Spleen (tissue), 11 donors: ENCODE measurements at regions not wholly inside any gene's neighbourhood (a gene's known extent, or its start where the extent isn't known, plus 50 kb on each side); places are given as distances from the start of the nearest gene placed in this dataset.

Source experiments
- DNase-seq: peaks from one replicate; pipeline ENCODE4 v3.0.0-alpha.2; 2020
- H3K27ac ChIP-seq, 8 donors: fragments of 200-600 bp; sonication (generic) in 7 of 8; 1 replicate in 4 of 8; 2 replicates in 4 of 8; pipeline versions ENCODE4 v1.5.0 to v1.8.0; 2016 to 2021; ENCODE audit warnings: inconsistent platforms in 4 of 8, mild to moderate bottlenecking in 4 of 8, moderate library complexity in 1 of 8
- H3K27me3 ChIP-seq, 7 donors: fragments of 200-600 bp; sonication (generic) in 6 of 7; replicated peaks in 1 of 7; 1 replicate in 4 of 7; 2 replicates in 3 of 7; pipeline versions ENCODE4 v1.5.0 to v1.8.0; 2016 to 2021; ENCODE audit warnings: inconsistent platforms in 3 of 7, mild to moderate bottlenecking in 1 of 7
- H3K36me3 ChIP-seq, 6 donors: fragments of 200-600 bp; sonication (generic) in 5 of 6; 1 replicate in 4 of 6; 2 replicates in 2 of 6; pipeline versions ENCODE4 v1.5.0 to v1.8.0; 2016 to 2021; ENCODE audit warnings: inconsistent platforms in 2 of 6
- H3K4me1 ChIP-seq, 6 donors: fragments of 200-600 bp; sonication (generic) in 5 of 6; 1 replicate in 3 of 6; 2 replicates in 3 of 6; pipeline versions ENCODE4 v1.5.0 to v1.8.0; 2016 to 2021; ENCODE audit warnings: inconsistent platforms in 3 of 6
- H3K4me3 ChIP-seq, 8 donors: fragments of 200-600 bp; sonication (generic) in 7 of 8; 1 replicate in 4 of 8; 2 replicates in 4 of 8; pipeline versions ENCODE4 v1.5.0 to v1.8.0; 2016 to 2021; ENCODE audit warnings: inconsistent platforms in 4 of 8, mild to moderate bottlenecking in 4 of 8, moderate library complexity in 2 of 8
- H3K9me3 ChIP-seq, 8 donors: fragments of 200-600 bp; sonication (generic) in 7 of 8; 1 replicate in 4 of 8; 2 replicates in 4 of 8; pipeline versions ENCODE4 v1.5.0 to v1.8.0; 2016 to 2021; ENCODE audit warnings: inconsistent platforms in 4 of 8
- CTCF ChIP-seq, 11 experiments: fragments of 200-600 bp in 7 of 11; fragments of 450-650 bp in 4 of 11; sonication (generic) in 4 of 11; IDR thresholded peaks in 8 of 11; conservative IDR thresholded peaks in 3 of 11; 1 replicate in 7 of 11; 2 replicates in 4 of 11; pipeline versions ENCODE4 v1.4.0 to v1.8.0; 2016 to 2021; ENCODE audit warnings: antibody characterized with exemption in 11 of 11, inconsistent platforms in 4 of 11, mild to moderate bottlenecking in 1 of 11
- POLR2A ChIP-seq, 3 donors: fragments of 450-650 bp; IDR thresholded peaks; one replicate each; pipeline ENCODE4 v1.5.1; 2017; ENCODE audit warnings: antibody characterized with exemption in 3 of 3, mild to moderate bottlenecking in 1 of 3
- POLR2AphosphoS5 ChIP-seq, 3 donors: sonication (generic); formaldehyde crosslinking; IDR thresholded peaks; one replicate each; pipeline ENCODE4 v1.5.1; 2017; ENCODE audit warnings: antibody characterized with exemption in 3 of 3
- WGBS, 5 donors: extraction: QIAGEN DNeasy Blood & Tissue Kit in 3 of 5; methylation state at CpG; one replicate each; pipeline versions ENCODE4 v1.1.5 to v1.1.7; 2013 to 2018; 5-methylcytosine and 5-hydroxymethylcytosine counted together
- intact Hi-C: fragments of 100-400 bp; cut with DNase I; formaldehyde crosslinking; loops from one replicate; pipeline ENCODE4 v1.15.0; 2023; ENCODE audit warnings: low total_unique reads
- donor health status: healthy with polysubstance abuse.
- donor health status: DM: no; HTN: no; CAD: no; lungs with moderate emphysema.
- donor health status: DM: no; HTN: no; CAD: no.
- donor health status: Bipolar disorder and iron deficiency.
- donor health status: healthy.
- donor health status: DM: no; HTN: no; CAD: no.
- donor health status: DM: yes; HTN: yes; CAD: no.

GRCh38 chr11:134667505-134667904, 255.5 kb upstream of the B3GAT1 start:
- H3K27ac ChIP-seq: no peak overlapping the region
- no peaks in the 10 kb centered on the region for H3K4me1 ChIP-seq
- intact Hi-C loops: no loop called here
- H3K27me3 ChIP-seq: peaks cover 0 to 56% (median 3%) of the 10 kb centered on the region in 7 donors
- WGBS, 5 donors: 71 to 77% (median 74%) methylated on average over 9 of the region's 9 CpGs
- H3K9me3 ChIP-seq: no peaks in the 10 kb centered on the region
- no peak for TF ChIP-seq CTCF (IDR thresholded peaks at IDR 0.05 in 8 of 11, conservative IDR thresholded peaks at IDR 0.05 in 3 of 11)
- no peak for TF ChIP-seq POLR2A (IDR thresholded peaks at IDR 0.05)
- TF ChIP-seq POLR2AphosphoS5 (IDR thresholded peaks at IDR 0.05): no peak
- no peaks in the 10 kb centered on the region for H3K36me3 ChIP-seq
- no peak overlapping the region for H3K4me3 ChIP-seq
- DNase-seq: peak; percentile 48

DNA sequence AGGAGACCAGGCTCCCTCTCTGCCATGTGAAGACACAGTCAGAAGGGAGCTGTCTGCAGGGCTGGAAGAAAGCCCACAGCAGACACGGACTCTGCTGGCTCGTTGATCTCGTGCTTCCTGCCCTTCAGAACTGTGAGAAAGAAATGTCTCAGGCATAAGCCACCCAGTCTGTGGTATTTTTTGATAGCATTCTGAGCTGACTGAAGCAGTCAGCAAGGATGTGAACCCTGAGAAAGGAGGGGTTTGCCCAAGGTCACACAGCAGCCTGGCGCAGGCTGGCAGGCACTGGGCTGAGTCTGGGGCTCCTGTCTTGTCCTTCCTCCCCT, 255.1 kb upstream of the B3GAT1 start:
- no peak overlapping the region for H3K4me3 ChIP-seq
- intact Hi-C loops: no loop called here
- TF ChIP-seq POLR2A (IDR thresholded peaks at IDR 0.05) (no peak), CTCF (IDR thresholded peaks at IDR 0.05 in 8 of 11, conservative IDR thresholded peaks at IDR 0.05 in 3 of 11) (no peak), POLR2AphosphoS5 (IDR thresholded peaks at IDR 0.05) (no peak)
- no peaks in the 10 kb centered on the region for H3K4me1 ChIP-seq
- peaks cover 0 to 56% (median 3%) of the 10 kb centered on the region in 7 donors for H3K27me3 ChIP-seq
- H3K9me3 ChIP-seq: no peaks in the 10 kb centered on the region
- 58 to 77% (median 69%) methylated on average over 4 of the region's 4 CpGs for WGBS, 5 donors
- no peaks in the 10 kb centered on the region for H3K36me3 ChIP-seq
- H3K27ac ChIP-seq: no peak overlapping the region
- DNase-seq: no peak

- TF ChIP-seq POLR2A (IDR thresholded peaks at IDR 0.05): no peak
- no peak for TF ChIP-seq POLR2AphosphoS5 (IDR thresholded peaks at IDR 0.05)
- no peak for TF ChIP-seq CTCF (IDR thresholded peaks at IDR 0.05 in 8 of 11, conservative IDR thresholded peaks at IDR 0.05 in 3 of 11)
- Histone ChIP-seq H3K27ac (no peak overlapping the region), H3K4me3 (no peak overlapping the region), H3K9me3 (no peaks in the 10 kb centered on the region), H3K36me3 (no peaks in the 10 kb centered on the region), H3K27me3 (peaks cover 0 to 51% (median 3%) of the 10 kb centered on the region in 7 donors), H3K4me1 (no peaks in the 10 kb centered on the region)
- 83 to 87% (median 85%) methylated on average over 12 to 13 of the region's 13 CpGs for WGBS, 5 donors
- intact Hi-C loops: no loop called here
- DNase-seq: no peak
Measured at GRCh38 chr11:134666273-134667174, 254.5 kb upstream of the B3GAT1 start.

GRCh38 chr11:134665571-134666270, 253.7 kb upstream of the B3GAT1 start:
- no peak overlapping the region for H3K4me3 ChIP-seq
- TF ChIP-seq CTCF (IDR thresholded peaks at IDR 0.05 in 8 of 11, conservative IDR thresholded peaks at IDR 0.05 in 3 of 11) (no peak), POLR2A (IDR thresholded peaks at IDR 0.05) (no peak), POLR2AphosphoS5 (IDR thresholded peaks at IDR 0.05) (no peak)
- H3K9me3 ChIP-seq: no peaks in the 10 kb centered on the region
- intact Hi-C loops: no loop called here
- DNase-seq: no peak
- no peaks in the 10 kb centered on the region for H3K36me3 ChIP-seq
- H3K27ac ChIP-seq: no peak overlapping the region
- peaks cover 0 to 43% (median 3%) of the 10 kb centered on the region in 7 donors for H3K27me3 ChIP-seq
- 80 to 87% (median 83%) methylated on average over 19 of the region's 19 CpGs for WGBS, 5 donors
- no peaks in the 10 kb centered on the region for H3K4me1 ChIP-seq
